ENCODE measurements at regions not wholly inside any gene's neighbourhood (a gene's known extent, or its start where the extent isn't known, plus 50 kb on each side); places are given as distances from the start of the nearest gene placed in this dataset.
A peak's percentile ranks its signal among the peaks of the same experiment; 100 is the strongest.
"Not testable (repeated sequence)": the region's sequence is repeated elsewhere in the genome, so short reads cannot be mapped to it uniquely, and the experiment has no call there.

DNA sequence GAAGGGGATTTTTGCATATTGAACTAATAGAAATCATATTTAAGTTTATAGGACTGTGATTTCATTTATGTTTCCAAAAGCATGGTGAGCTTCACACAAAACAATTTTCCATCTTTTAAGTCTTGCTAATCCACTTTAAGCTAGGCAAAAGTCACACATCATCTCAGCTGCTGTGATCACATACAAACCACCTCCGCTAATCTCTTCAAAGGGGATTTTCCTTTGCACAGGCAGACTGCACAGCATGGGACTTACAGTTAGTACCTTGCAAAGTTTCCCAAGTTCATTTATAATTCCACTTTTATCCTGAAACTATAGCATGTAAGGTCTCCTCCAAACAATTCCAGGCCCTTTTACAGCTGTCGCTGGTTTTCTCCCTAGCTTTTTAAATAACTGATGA is 225.1 kb upstream of the CNTN3 start:
- Histone ChIP-seq H3K27me3 (ENCODE audit: control insufficient read depth, insufficient read depth, low read length) (no peaks in the 10 kb centered on the region), H3K4me3 (ENCODE audit: low read length) (no peak overlapping the region)
- no CpG with 5 or more reads among the region's 2 CpGs for WGBS (ENCODE audit: insufficient coverage, insufficient read length)

DNA sequence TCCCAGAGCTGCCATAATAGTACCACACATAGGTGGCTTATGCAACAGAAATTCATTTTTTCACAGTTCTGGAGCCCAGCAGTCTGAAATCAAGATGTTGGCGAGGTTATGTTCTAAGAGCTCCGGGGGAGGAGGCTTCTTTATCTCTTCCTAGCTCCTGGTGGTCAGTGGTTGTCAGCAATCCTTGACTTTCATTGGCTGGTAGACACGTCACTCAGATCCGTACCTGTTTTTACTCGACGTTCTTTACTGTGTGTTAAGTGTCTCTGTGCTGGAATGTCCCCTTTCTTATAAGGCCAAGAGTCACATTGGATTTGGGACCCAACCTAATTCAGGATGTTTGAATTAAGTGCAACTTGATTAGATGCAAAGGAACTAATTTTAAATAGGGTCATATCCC is 218.5 kb upstream of the CNTN3 start:
- Histone ChIP-seq H3K36me3 (ENCODE audit: control insufficient read depth, insufficient read depth, low read length) (no peaks in the 10 kb centered on the region), H3K27me3 (ENCODE audit: control insufficient read depth, insufficient read depth, low read length) (no peaks in the 10 kb centered on the region), H3K4me3 (ENCODE audit: low read length) (no peak overlapping the region), H3K9me3 (ENCODE audit: control insufficient read depth, insufficient read depth, low read length) (no peaks in the 10 kb centered on the region), H3K4me1 (ENCODE audit: control insufficient read depth, insufficient read depth, low read length) (no peaks in the 10 kb centered on the region), H3K27ac (ENCODE audit: low read length) (no peak overlapping the region)
- no CpG with 5 or more reads among the region's 6 CpGs for WGBS (ENCODE audit: insufficient coverage, insufficient read length)
- DNase-seq (ENCODE audit: low read depth, low spot score) = peak; percentile 13

More for the DNA sequence above, 225.1 kb upstream of the CNTN3 start:
- H3K9me3 ChIP-seq (ENCODE audit: control insufficient read depth, insufficient read depth, low read length) = no peaks in the 10 kb centered on the region
- no peak for DNase-seq (ENCODE audit: low read depth, low spot score)
- no peaks in the 10 kb centered on the region for H3K36me3 ChIP-seq (ENCODE audit: control insufficient read depth, insufficient read depth, low read length)
- no peaks in the 10 kb centered on the region for H3K4me1 ChIP-seq (ENCODE audit: control insufficient read depth, insufficient read depth, low read length)
- no peak overlapping the region for H3K27ac ChIP-seq (ENCODE audit: low read length)

DNA sequence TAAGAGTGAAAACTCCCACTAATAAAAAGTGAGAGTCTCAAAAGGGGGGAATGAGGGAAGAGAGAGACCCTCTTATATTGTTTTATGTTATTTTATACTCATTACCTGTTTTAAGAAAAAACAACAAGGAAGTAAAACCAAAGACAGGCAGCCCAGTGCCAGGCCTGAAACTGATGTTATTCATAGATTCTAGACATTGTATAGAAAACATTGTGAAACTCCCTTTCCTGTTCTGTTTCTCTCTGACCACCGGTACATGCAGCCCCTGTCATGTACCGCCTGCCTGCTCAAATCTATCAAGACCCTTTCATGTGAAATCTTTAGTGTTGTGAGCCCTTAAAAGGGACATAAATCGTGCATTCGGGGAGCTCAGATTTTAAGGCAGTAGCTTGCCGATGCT is 216.4 kb upstream of the CNTN3 start:
- H3K27me3 ChIP-seq (ENCODE audit: control insufficient read depth, insufficient read depth, low read length); H3K27ac ChIP-seq (ENCODE audit: low read length); H3K9me3 ChIP-seq (ENCODE audit: control insufficient read depth, insufficient read depth, low read length); DNase-seq (ENCODE audit: low read depth, low spot score); H3K4me1 ChIP-seq (ENCODE audit: control insufficient read depth, insufficient read depth, low read length); H3K4me3 ChIP-seq (ENCODE audit: low read length); H3K36me3 ChIP-seq (ENCODE audit: control insufficient read depth, insufficient read depth, low read length): not testable (repeated sequence)
- no CpG with 5 or more reads among the region's 5 CpGs for WGBS (ENCODE audit: insufficient coverage, insufficient read length)

DNA sequence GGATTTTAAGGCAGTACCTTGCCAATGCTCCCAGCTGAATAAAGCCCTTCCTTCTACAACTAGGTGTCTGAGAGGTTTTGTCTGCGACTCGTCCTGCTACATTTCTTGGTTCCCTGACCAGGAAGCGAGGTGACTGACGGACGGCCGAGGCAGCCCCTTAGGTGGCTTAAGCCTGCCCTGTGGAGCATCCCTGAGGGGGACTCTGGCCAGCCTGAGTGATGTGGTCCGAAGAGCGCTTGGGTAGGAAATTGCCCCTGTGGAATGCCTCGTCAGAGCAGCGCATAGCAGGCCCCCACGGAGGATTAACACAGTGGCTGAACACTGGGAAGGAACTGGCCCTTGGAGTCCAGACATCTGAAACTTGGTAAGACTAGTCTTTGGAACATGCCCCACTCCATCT is 210.9 kb upstream of the CNTN3 start:
- H3K27ac ChIP-seq (ENCODE audit: low read length); H3K4me1 ChIP-seq (ENCODE audit: control insufficient read depth, insufficient read depth, low read length); H3K9me3 ChIP-seq (ENCODE audit: control insufficient read depth, insufficient read depth, low read length); H3K36me3 ChIP-seq (ENCODE audit: control insufficient read depth, insufficient read depth, low read length); DNase-seq (ENCODE audit: low read depth, low spot score); H3K27me3 ChIP-seq (ENCODE audit: control insufficient read depth, insufficient read depth, low read length); H3K4me3 ChIP-seq (ENCODE audit: low read length): not testable (repeated sequence)
- WGBS (ENCODE audit: insufficient coverage, insufficient read length) = no CpG with 5 or more reads among the region's 11 CpGs

DNA sequence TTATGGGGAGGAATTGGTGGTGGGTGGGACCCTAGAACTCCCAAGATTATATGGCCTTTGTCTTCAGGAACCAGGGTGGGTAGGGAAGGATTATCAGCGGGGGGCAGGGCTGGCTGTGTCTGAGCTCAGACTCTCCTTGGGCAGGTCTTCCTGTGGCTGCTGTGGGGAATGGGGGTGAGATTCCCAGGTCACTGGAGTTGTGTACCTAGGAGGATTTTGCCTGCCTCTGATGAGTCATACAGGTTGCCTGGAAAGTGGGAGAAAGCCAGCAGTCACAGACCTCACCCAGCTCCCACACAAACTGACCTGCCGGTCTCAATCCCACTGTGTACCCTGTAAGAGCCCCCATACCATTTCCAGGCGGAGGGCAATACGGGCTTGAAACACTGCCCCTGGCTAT is 209.9 kb upstream of the CNTN3 start:
- no peak overlapping the region for H3K27ac ChIP-seq (ENCODE audit: low read length)
- no peaks in the 10 kb centered on the region for H3K27me3 ChIP-seq (ENCODE audit: control insufficient read depth, insufficient read depth, low read length)
- H3K4me3 ChIP-seq (ENCODE audit: low read length) = no peak overlapping the region
- no peaks in the 10 kb centered on the region for H3K36me3 ChIP-seq (ENCODE audit: control insufficient read depth, insufficient read depth, low read length)
- DNase-seq (ENCODE audit: low read depth, low spot score) = no peak
- H3K4me1 ChIP-seq (ENCODE audit: control insufficient read depth, insufficient read depth, low read length) = no peaks in the 10 kb centered on the region
- no peaks in the 10 kb centered on the region for H3K9me3 ChIP-seq (ENCODE audit: control insufficient read depth, insufficient read depth, low read length)
- WGBS (ENCODE audit: insufficient coverage, insufficient read length) = no CpG with 5 or more reads among the region's 4 CpGs

DNA sequence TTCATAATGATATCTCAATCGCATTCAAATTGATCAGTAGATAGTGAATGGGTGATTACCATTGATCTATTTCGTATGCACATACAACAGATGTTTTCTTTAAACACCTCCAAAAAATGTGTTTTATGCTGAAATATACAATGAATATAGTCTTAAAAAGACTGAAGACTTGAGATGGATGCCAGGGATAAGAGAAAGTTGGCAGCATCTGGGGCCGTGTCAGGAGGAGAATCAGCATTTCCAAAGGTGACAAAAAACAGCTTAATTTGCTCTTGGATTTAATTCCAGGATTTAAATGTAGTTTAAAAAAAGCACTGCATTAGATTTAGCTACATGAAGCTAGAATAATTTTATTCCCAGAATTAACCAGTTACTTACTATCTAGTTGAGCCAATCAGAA is 199.7 kb upstream of the CNTN3 start:
- no peaks in the 10 kb centered on the region for H3K36me3 ChIP-seq (ENCODE audit: control insufficient read depth, insufficient read depth, low read length)
- no peaks in the 10 kb centered on the region for H3K27me3 ChIP-seq (ENCODE audit: control insufficient read depth, insufficient read depth, low read length)
- no peaks in the 10 kb centered on the region for H3K4me1 ChIP-seq (ENCODE audit: control insufficient read depth, insufficient read depth, low read length)
- H3K4me3 ChIP-seq (ENCODE audit: low read length) = no peak overlapping the region
- no peaks in the 10 kb centered on the region for H3K9me3 ChIP-seq (ENCODE audit: control insufficient read depth, insufficient read depth, low read length)
- DNase-seq (ENCODE audit: low read depth, low spot score) = no peak
- H3K27ac ChIP-seq (ENCODE audit: low read length) = no peak overlapping the region
- no CpG with 5 or more reads among the region's 3 CpGs for WGBS (ENCODE audit: insufficient coverage, insufficient read length)

DNA sequence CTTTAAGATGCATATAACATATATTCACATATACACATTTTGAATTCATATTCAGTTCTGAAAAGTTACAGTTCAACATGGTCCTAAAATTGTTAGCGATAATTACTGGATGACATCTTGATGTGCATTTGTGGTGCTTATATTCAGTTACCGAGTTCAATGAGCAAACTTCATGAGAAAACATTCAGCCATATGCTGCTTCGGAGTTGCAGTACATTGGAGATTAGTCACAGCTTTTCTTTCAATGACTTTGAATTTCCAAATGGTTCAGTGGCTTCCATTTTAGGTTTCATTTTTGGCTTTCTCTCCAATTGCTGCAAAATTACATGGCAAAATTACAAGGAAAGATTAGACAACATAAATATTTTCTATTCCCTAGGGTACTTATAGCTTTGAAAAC is 198.3 kb upstream of the CNTN3 start:
- no peak overlapping the region for H3K4me3 ChIP-seq (ENCODE audit: low read length)

DNA sequence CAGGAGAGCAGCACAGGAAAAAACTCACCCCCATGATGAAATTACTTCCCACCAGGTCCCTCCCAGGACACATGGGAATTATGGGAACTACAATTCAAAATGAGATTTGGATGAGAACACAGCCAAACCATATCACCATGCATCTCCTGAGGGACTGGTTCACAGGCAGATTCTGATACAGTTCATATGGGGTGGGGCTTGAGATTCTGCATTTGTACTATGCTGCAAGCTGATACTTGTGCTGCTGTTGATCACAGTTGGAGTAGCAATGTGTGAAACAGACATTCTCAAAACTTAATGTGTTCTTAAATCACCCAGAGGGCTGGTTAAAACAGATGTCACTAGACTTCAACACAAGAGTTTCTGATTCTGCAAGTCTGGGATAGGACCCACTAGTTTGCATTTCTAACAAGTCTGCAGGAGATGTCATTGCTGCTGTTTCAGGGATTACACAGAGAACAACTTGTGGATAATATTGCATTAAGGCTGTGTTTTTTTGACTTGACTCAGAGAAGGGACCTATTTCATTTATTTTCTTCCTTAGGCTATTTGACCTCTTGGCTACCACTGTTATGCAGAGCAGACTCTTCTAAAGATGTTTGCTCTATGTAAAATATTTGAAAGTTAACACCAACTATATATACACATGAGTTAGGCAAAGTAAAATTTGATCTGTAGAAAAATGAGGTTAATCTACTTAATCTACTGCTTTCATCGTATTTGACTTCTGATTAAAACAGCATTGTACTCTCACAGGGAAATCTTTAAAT is 194.2 kb upstream of the CNTN3 start:
- no peaks in the 10 kb centered on the region for H3K36me3 ChIP-seq (ENCODE audit: control insufficient read depth, insufficient read depth, low read length)
- DNase-seq (ENCODE audit: low read depth, low spot score) = no peak
- no CpG with 5 or more reads among the region's 1 CpG for WGBS (ENCODE audit: insufficient coverage, insufficient read length)
- H3K4me3 ChIP-seq (ENCODE audit: low read length) = no peak overlapping the region
- H3K4me1 ChIP-seq (ENCODE audit: control insufficient read depth, insufficient read depth, low read length) = no peaks in the 10 kb centered on the region
- H3K27ac ChIP-seq (ENCODE audit: low read length) = no peak overlapping the region
- no peaks in the 10 kb centered on the region for H3K27me3 ChIP-seq (ENCODE audit: control insufficient read depth, insufficient read depth, low read length)
- no peaks in the 10 kb centered on the region for H3K9me3 ChIP-seq (ENCODE audit: control insufficient read depth, insufficient read depth, low read length)

More for the DNA sequence above, 198.3 kb upstream of the CNTN3 start:
- no peaks in the 10 kb centered on the region for H3K27me3 ChIP-seq (ENCODE audit: control insufficient read depth, insufficient read depth, low read length)
- no peaks in the 10 kb centered on the region for H3K4me1 ChIP-seq (ENCODE audit: control insufficient read depth, insufficient read depth, low read length)
- DNase-seq (ENCODE audit: low read depth, low spot score) = no peak
- H3K9me3 ChIP-seq (ENCODE audit: control insufficient read depth, insufficient read depth, low read length) = no peaks in the 10 kb centered on the region
- no peak overlapping the region for H3K27ac ChIP-seq (ENCODE audit: low read length)
- H3K36me3 ChIP-seq (ENCODE audit: control insufficient read depth, insufficient read depth, low read length) = no peaks in the 10 kb centered on the region
- no CpG with 5 or more reads among the region's 3 CpGs for WGBS (ENCODE audit: insufficient coverage, insufficient read length)

DNA sequence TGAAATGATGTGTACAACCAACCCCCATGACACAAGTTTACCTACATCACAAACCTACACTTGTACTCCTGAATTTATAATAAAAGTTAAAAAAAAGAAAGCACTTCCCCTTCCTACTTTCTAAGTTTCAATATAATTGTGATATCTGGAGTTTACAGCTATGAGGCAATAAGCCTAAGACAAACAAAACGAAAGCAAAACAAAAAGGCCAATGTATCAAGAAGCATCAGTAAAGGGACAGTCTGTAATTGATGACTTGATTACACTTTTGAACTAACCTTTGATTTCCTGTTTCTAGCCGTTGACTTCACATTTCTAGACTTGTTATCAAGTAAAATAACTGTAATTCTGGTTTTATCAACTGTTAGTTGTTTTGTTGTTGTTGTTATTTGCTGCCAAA is 187.5 kb upstream of the CNTN3 start:
- no peaks in the 10 kb centered on the region for H3K4me1 ChIP-seq (ENCODE audit: control insufficient read depth, insufficient read depth, low read length)
- no peak overlapping the region for H3K4me3 ChIP-seq (ENCODE audit: low read length)
- H3K36me3 ChIP-seq (ENCODE audit: control insufficient read depth, insufficient read depth, low read length) = no peaks in the 10 kb centered on the region
- no peaks in the 10 kb centered on the region for H3K9me3 ChIP-seq (ENCODE audit: control insufficient read depth, insufficient read depth, low read length)
- no peaks in the 10 kb centered on the region for H3K27me3 ChIP-seq (ENCODE audit: control insufficient read depth, insufficient read depth, low read length)
- no CpG with 5 or more reads among the region's 2 CpGs for WGBS (ENCODE audit: insufficient coverage, insufficient read length)
- no peak for DNase-seq (ENCODE audit: low read depth, low spot score)
- no peak overlapping the region for H3K27ac ChIP-seq (ENCODE audit: low read length)

DNA sequence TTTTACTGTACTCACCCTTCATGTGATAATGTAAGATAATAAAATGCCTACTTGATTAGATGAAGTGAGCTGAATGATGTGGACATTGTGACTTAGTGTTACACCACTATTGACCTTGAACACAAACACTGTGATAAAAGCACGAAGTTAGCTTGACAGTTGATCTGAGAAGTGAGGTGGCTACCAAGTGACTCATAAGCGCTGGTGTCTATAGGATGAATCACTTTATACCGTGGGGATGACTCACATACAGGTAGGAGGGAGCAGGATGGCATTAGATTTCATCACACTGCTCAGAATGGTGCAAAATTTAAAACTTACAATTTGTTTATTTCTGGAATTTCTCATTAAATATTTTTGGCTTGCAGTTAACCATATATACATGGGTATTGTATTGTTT is 174.7 kb upstream of the CNTN3 start:
- no peaks in the 10 kb centered on the region for H3K36me3 ChIP-seq (ENCODE audit: control insufficient read depth, insufficient read depth, low read length)
- H3K27me3 ChIP-seq (ENCODE audit: control insufficient read depth, insufficient read depth, low read length) = no peaks in the 10 kb centered on the region
- no peaks in the 10 kb centered on the region for H3K9me3 ChIP-seq (ENCODE audit: control insufficient read depth, insufficient read depth, low read length)
- H3K27ac ChIP-seq (ENCODE audit: low read length) = no peak overlapping the region
- H3K4me3 ChIP-seq (ENCODE audit: low read length) = no peak overlapping the region
- WGBS (ENCODE audit: insufficient coverage, insufficient read length) = no CpG with 5 or more reads among the region's 3 CpGs
- no peak for DNase-seq (ENCODE audit: low read depth, low spot score)
- no peaks in the 10 kb centered on the region for H3K4me1 ChIP-seq (ENCODE audit: control insufficient read depth, insufficient read depth, low read length)

DNA sequence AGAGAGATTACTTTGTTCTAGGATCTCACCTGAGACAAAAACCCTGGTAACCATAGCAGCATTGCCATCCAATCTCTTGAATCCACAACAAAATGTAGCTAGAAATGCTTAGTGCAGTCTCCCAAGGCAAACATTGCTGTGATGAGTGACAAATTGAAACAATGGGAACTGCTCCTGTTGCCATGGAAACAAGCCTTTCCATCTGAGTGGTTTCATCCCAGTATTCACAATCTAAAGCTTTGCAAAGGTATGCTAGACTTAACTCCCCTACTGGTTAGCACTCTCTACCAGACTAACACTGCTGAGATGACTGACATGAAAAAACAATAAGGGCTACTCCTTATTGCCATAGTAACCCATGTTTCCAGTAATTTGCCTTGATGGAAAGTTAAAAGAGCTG is 172.6 kb upstream of the CNTN3 start:
- Histone ChIP-seq H3K4me1 (ENCODE audit: control insufficient read depth, insufficient read depth, low read length) (no peaks in the 10 kb centered on the region), H3K9me3 (ENCODE audit: control insufficient read depth, insufficient read depth, low read length) (no peaks in the 10 kb centered on the region), H3K4me3 (ENCODE audit: low read length) (no peak overlapping the region), H3K27me3 (ENCODE audit: control insufficient read depth, insufficient read depth, low read length) (no peaks in the 10 kb centered on the region), H3K36me3 (ENCODE audit: control insufficient read depth, insufficient read depth, low read length) (no peaks in the 10 kb centered on the region), H3K27ac (ENCODE audit: low read length) (no peak overlapping the region)
- no peak for DNase-seq (ENCODE audit: low read depth, low spot score)

Data from iPS DF 6.9 (cell line).